ENCODE measurements at regions not wholly inside any gene's neighbourhood (a gene's known extent, or its start where the extent isn't known, plus 50 kb on each side); places are given as distances from the start of the nearest gene placed in this dataset.

DNA sequence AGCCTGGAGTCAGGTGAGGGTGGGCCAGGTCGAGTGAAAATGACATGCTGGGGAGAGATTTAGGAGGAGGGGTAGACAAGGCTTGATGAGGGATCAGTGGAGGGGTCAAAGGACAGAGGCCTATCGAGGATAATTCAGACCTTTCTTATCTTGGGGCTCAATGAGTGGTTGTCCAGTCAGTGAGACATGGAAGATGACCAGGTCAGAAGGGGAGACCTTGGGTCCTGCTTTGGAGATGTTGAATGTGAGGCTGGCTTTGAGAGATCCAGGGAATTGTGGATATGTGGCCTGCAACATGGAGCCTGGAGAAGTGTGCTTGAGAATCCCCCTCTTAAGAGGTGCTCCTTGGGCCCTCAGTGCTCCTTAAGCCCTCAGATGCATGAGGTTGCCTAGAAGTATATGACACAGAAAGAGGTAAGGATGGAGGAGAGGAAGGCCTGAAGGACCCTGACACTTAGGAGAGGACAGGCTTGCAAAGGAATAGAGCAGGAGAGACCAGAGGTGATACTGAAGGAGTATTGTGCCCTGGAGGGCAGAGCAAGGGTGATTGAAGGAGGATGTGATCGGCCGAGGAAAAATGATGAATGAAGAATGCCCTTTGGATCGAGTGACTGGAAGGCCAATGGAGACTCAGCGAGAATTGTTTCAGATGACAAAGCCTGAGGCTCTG is 129.8 kb upstream of the GPR26 start:
- no peak for DNase-seq

DNA sequence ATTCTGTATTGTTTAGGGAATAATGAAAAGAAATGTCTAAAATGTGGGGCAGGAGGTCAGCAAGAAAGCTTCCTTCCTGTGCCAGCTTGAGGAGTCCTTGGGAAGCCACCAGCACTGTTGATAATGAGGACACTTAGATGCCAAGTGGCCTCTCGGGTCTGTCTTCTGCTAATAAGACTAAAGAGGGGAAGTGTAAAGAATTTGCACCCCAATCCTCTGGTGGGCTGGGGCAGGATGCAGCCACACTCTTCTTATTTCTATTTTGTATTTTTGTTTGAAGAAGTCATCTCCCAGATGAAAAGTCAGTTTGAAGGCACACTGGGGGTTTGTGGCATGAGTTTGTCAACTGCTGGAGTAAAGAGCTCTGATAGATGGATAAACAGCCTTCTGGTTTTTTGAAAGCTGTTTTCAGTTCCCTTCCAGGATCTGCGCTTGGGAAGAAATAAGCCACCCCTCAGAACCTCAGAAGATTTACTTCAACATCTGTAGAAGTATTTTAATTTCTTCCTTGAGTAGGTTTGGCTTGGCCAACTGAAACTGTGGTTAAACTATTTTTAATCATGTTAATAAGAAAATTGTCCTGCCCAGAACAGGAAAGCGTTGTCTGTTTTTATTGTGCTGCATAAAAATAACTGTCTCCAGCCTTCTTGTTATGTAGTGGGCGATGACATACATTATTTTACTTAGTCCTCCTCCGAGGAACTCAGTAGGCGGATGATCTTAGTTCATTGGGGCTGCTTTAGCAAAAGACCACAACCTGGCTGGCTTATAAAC is 128.8 kb upstream of the GPR26 start:
- no peak for DNase-seq

DNA sequence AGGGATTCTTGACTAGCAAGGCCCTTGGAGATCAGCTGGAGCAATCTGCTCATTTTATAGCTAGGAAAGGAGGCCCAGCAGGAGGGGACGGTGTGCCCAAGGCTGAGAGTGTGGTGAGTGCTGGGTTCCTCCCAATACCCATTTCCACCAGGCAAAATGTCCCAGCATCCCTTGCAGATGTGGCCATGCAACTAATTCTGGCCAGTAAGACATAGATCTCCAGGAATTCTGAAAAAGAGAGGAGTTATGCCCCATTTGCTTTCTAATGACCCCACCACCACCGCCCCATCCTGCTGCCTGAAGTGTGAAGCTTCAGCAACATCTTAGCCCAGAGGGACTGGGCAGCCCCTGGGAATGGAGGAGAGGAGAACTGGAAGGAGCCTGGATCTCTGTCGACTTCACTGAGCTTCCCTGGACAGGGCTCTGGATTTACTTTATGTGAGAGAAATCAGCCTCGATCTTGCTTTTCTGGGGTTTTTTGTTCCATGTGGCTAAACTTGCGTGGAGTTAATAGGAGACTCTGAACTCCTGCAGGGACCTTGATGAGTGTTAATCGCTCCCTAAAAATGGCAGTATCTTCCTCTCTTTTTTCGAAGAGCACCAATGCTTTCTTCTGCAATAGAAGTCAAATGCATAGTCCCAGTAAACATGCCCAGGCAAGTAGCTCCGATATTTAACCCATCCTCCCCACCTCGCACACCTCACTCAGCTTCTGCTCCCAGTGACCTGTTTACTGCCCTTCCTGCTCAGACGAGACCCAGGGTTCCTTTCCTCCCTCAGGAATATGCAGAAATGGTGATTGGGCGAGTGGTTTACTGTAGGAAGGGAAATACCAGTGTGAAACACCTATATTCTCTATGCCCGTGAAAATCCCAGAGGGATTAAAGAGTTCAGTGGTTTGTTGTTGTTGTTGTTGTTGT is 127.5 kb upstream of the GPR26 start:
- DNase-seq, result no peak

DNA sequence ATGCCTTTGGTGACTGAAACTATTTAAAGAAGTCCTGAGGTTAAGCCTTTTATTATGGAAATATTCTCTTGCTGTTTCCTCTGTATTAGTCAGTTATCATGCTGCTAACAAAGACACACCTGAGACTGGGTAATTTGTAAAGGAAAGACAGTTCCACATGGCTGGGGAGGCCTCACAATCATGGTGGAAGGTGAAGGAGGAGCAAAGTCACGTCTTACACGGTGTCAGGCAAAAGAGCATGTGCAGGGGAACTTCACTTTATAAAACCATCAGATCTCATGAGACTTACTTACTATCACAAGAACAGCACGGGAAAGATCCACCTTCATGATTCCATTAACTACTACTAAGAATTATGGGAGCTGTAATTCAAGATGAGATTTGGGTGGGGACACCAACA is 121.2 kb upstream of the GPR26 start:
- DNase-seq, result no peak

DNA sequence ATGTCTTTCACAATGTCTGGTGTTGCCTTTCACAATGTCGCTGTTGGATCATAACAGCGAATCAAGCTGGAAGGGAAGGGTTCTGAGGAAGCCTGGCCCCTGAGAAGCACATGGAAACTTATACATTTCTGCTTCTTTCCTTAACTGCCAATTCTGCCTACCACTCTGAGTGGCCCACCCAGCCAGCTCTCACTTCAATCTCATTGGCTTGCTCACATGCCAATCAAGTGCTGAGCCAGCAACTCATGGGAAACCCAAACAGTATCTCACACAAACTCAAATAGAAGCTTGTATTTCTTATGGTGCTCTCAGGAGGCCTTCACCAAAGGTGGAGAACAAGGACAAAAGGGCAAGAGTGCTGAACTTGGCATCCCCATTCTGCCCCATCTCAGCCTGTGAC is 117.4 kb upstream of the GPR26 start:
- DNase-seq, result no peak

DNA sequence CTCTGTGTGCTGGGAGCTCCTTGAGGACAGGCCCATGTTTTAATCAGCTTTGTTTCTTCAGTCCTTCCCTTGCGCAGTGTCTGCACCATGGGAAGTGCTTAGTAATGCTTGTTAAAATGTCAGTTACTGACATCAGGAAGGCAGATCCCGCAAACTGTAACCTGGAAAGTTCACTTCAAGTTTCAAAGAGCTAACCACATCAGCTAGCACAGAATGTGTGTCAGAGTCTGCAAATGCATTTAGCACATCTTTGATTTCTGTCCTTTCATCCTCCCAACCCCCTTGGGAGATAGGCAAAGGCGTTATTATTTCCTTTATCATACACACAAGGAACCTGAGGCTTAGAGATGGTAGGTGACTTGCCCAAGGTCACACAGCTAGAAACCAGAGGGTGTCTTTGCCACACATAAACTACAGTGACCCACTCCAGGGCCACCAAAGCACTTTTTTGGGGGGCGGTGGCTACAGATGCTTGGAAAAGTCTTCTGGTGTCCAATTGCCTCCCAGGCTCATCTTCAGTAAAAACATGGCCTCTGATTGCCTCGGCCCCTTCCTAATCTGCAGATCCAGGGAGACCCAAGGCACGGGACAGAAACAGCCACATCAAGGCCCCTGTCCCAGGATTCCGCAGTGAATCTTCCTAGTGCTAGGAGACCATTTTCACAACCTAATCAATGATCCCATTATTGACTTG is 116.2 kb upstream of the GPR26 start:
- no peak for DNase-seq

DNA sequence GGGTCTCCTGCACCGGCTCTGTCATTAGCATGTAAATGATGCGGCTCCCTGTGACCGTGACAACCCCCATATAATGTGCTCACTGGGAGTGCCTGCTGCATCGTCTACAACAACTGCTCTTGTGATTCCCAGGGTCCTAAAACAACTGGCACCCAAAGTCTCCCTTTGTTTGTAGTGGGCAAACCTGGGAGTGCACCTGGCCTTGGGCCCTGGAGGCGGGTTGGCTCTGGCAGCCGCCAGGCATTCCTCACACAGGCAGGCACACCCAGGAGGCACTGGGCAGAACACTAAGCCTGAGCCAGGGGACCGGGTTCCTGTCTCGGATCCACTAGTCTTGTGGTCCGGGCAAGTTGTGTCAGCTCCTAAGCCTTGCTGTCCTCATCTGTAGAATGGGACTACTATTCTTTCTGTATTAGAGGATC is 115.5 kb upstream of the GPR26 start:
- DNase-seq, result no peak

DNA sequence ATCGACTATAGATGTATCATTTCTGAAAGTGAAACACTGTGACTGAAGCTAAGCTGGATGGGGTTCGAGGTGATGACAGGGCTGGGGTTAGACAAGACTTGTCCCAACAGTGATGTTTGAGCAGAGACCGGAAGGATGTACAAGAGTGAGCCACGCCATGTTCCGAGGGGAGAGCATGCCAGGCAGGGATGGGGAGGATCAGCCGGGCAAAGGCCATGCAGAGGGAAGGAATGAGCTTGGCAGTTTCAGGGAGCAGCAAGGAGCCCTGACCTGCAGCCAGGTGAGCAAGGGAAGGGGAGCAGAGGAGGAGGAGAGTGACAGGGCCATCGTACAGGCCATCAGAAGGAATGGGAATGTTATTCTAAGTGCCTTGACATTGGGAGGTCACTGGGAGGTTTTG is 114.9 kb upstream of the GPR26 start:
- DNase-seq, result no peak

DNA sequence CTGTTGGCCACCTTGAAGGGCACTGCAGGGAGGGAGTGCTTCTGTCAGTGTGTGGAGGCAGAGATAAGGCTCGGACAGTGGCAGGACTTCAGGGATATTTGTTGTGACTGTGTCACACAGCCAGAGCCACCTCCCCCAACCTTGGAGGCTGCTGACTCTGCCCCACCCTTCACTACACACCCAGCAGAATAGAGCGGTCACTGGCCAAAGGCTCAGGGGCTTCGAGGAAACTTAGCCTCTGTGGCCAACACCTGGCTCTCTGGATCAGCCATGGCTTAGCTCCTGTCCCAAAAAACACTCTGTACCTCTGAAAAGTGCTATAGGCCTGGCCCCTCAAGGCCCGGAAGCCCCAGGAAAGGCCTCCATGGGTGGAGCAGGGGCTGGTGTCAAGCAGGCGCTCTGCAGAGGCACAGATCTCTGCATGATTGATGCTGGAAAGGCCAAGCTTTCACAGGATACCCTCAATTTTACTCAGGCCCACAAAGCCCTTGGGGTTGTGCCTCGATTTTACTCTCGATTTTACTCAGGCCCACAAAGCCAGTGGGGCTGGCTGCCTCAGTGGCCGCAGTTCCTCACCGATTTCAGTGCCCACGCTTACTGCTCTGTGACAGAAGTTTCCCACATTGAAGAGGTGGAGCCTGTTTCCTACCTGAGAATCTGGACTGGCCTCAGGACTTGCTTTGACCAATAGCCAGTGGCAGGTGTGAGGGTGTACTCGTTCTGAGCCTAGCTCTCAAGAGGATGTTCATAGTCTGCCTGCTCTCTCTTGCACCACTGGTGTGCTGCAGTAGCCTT is 113.2 kb upstream of the GPR26 start:
- no peak for DNase-seq

DNA sequence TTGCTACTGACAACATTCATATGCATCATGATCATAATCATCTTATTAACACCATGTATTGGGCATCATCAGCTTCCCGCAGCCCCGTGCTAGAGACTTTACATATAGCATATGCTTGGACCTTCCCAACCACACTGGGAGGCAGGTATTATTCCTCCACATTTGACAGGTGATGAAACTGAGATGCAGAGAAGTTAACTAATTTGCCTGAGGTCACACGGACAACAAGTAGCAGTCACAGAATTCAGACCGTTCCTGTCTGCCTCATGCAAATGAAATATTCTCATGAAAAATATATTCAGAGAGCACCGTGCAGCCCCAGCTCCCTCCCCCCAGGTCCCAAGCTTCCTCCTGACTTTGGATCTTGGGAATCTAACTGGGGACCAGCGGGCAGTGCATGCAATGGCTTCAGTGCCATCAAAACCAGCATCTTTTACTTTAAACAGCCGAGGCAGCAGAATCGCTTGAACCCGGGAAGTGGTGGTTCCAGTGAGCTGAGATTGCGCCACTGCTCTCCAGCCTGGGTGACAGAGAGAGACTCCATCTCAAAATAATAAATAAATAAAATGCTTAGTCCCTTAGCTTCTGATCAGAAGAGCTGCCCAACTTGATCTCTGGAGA is 112.2 kb upstream of the GPR26 start:
- DNase-seq, result no peak

DNA sequence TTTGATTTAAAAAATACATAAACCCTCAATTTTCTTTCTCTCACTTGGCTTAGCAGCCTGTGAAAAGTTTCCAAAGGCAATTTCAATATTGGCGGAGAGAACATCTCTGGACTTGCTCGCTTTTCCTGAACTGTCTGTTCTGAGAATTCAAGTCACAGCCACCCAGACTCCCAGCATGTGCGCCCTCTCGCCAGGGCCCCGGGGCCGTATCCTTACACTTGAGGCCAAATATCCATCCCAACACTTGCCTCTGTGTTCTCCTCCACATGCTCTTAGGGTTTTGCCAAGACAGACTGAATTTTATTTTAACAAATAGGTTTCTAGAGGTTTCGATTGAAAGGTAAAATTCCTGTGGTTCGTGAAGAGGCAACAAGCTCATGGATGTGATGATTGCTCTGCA is 111.5 kb upstream of the GPR26 start:
- no peak for DNase-seq

DNA sequence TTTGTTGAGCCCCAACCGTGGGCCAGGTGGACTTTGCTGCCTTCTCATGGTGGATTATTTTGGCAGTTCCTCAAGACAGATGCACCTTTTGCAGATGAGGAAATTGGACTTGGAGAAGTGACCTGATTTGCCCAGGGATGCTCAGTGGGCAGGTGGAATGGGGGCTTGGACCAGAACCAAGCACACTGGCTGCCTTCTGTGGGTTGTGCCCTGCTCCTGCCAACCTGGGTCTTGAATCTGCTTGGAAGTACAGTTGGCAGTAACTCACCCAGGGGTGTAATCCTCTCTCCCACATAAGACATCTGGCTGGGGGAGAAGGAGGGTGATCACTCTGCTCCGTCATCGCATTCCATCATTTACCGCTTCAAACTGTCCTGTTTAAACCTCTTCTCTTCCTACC is 110.5 kb upstream of the GPR26 start:
- no peak for DNase-seq

DNA sequence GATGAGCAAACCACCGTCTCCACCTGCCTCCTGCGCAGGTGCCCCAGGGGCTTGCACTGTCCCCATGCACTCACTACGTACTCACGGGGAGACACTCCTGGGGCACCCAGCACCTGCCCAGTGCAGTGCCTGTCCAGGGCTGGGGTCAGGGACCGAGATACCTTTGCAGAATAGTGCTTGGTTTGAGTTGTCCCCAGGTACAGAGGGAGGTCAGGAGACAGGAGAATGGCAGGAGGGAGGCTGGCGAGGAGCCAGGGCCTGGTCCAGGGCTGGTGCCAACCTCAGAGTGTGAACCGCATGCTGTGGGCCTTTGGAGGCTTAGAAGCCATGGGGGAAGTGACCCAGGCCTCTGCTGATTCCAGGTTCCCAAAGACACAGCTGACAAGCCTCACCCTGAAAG is 110.1 kb upstream of the GPR26 start:
- DNase-seq, result no peak

DNA sequence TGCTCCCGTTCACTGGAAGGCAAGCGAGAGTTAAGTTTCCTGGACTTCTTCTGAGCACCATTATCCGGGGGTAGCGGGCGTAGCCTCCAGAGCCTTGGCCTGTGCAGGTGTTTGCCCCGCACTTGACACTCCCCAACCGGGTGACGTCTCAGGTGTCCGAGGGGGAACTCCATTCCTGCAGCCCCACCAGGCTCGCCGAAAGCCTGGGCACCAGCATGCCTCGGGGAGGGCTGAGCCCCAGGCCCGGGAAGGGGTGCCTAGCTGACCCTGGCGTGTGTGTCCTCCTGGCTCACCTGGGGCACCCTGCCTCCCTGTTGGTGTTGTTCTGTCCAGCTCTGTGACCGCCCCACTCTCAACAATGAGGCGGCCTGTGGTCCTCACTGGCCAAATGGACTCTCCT is 109.4 kb upstream of the GPR26 start:
- no peak for DNase-seq

DNA sequence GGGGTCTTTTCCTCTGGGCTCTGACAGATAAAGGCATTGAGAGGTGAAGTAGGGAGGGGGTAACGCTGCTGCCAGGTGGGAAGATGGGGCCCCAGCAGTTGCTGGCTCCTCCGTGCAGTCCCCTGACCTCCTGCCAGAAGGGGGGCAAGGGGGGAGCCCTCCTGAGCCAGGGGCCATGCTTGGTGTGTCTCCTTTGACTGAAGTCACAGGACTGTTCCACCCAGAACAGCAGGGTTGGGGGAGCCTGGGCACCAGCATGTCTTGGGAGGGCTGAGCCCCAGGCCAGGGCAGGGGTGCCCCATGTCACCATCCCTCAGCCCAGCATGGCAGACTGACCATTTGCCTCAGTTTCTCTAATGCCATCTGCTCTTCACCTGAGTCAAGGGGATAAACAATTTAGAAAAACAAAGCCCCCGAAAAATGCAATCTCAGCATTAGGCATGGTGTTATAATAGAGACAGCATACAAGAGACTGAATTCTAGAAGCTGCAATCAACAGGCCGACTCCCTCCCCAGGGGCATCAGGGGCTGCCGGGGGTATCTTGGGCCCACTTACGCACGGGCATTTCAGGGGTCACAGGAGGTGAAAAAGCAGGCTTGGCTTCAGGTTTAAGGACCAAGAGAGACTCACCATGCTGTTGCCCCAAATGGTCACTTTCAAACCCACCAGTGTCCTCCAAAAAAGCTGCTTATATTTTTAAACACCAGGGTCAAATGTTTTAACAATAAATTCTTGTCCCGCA is 108.6 kb upstream of the GPR26 start:
- no peak for DNase-seq

DNA sequence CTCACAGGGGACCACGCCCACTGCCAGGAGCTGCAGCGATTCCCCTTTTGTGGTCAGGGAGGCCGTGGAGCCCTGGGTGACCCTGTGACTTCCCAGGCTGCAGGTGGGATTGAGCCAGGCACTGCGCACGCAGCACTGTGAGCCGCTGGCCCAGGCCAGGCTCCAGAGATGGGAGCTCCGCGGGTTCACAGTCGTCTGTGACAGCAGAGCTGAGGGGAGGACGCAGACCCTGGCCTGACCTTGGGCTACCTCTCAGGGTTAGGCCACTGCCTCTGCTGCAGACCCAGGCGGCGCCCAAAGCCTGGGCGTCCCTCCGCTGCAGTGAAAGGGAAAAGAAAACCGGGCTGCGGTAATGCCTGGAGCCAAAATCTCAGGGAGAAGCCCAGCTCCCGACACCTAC is 107.5 kb upstream of the GPR26 start:
- no peak for DNase-seq

DNA sequence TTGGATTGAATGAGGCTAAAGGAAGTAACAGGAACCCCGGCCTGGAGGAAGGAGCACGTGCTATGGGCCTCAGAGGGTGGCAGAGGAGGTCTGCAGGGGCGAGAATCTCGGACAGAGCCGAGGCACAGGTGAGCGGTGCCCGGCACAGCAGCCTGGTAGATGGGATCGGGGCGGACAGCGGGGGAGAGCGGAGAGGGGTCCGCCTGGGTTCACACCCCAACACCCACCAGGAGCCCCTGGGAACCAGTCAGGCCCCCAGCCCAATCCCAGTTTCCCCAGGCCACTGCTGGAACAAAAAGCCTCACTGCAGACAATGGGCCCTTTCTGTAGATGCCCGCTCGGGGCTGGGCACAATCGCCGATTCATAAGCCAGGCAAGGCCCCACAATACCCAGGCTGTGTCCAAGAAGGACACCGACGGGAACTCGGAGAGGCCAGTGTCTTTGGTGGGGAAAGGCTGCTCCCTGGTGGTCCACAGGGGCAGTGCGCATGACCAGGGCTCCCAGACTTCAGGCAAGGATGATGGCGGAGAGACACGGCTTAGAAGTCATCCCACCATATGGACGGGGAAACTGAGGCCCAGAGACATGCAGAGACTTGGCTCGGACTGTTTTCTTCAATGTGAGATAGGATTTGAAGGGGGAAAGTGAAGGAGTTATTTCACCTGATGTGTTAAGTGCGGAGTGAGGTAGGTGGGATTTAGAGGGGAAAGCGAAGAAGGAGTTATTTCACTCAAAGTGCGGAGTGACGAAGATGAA is 106.9 kb upstream of the GPR26 start:
- peak; percentile 37 to 83 for DNase-seq

DNA sequence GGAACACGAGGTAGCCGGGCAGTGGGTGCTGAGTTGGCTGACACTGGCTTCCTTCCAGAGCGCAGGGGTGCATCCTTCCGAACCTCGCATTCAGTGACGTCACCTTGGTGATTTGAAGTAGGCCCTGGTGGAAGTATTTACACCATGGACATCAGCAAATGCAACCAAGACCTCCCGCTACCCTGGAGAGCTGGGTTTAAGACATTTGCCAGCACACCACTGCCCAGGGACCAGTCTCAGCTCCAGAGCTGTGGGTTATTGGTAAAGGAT is 106.4 kb upstream of the GPR26 start:
- DNase-seq, result no peak

DNA sequence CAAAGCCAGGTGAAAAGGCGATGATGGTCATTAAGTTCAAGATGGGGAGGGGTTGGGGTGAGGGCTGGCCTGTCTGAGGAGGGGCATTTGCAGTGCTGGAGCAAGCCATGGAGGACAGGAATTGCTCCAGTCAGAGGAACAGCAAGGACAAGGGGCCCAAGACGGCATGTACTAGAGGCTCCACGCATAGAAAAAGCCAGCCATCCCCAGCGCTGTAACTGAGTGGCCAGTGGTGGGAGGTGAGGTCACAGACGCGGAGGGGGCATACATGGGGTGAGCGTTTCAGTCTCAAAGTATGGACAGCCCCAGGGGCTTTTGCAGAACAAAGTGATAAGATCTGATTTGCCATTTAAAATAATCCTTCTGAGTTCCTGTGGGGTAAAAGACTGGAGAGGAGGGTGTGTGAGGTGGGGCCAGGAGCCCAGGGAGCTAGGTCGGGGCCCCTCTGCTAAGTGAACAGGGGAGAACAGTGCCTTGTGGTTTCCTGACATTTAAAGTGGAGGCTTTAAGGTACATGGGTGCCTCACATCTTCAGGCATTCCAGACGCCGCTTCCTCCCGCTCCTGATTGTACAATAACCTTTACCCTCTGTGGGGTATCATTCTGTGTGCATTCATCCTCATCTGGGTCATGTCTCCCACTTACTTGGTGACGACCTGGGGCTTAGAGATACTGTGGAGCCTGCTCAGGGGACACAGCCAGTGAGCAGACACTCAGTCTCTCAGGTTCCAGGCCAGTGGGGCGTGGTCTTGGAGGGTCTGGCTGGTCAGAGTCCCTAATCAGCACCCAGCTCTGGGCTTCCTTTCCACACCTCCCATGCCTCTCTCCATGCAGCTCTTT is 105.6 kb upstream of the GPR26 start:
- DNase-seq, result no peak

DNA sequence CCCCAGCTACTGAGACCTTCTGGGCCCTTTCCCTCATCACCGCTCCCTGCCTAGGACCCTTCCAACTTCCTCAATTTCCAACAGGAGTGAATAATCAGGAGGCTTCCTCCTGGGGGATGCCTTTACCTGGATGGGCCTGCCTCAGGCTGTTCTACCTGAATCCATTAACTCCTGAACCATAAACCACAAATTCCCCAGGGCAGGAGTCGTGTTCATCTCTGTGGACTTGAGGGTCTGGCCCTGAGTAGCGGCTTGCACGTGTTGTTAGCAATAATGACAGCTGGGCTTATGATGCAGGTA is 105.1 kb upstream of the GPR26 start:
- DNase-seq, result no peak

Data from inflammatory macrophage treated with lipopolysaccharide for 1 hour (primary cell).